WTC11 (cell line): ENCODE measurements at regions not wholly inside any gene's neighbourhood (a gene's known extent, or its start where the extent isn't known, plus 50 kb on each side); places are given as distances from the start of the nearest gene placed in this dataset.

Source experiments
- ATAC-seq: fragments of 200-7000 bp; cut with Tn5 transposase; 2 replicates; pipeline ENCODE4 v1.10.0; 2021; ENCODE audit warnings: mild to moderate bottlenecking, moderate library complexity
- CTCF ChIA-PET: fragments of 300-600 bp; sonication (Branson Sonifier 250); formaldehyde crosslinking; loops from one replicate; lab custom pipeline; 2021; ENCODE audit warnings: antibody characterized with exemption; lab: Charles Lee
- POLR2A ChIA-PET: fragments of 350-600 bp; sonication (Branson Sonifier 250); formaldehyde crosslinking; loops from one replicate; lab custom pipeline; 2021; ENCODE audit warnings: antibody characterized with exemption; lab: Charles Lee
- DNase-seq: peaks from one replicate; pipeline ENCODE4 v3.0.0; 2021; ENCODE audit warnings: low spot score
- H3K27ac Mint-ChIP-seq: 2 replicates; pipeline ENCODE4 v1.8.0; 2021; ENCODE audit warnings: mixed read lengths
- H3K27me3 Mint-ChIP-seq: 2 replicates; pipeline ENCODE4 v1.8.0; 2021; ENCODE audit warnings: low read depth, mild to moderate bottlenecking, moderate library complexity, mixed read lengths
- H3K36me3 Mint-ChIP-seq: 2 replicates; pipeline ENCODE4 v1.8.0; 2021; ENCODE audit warnings: mixed read lengths
- H3K4me1 Mint-ChIP-seq: 2 replicates; pipeline ENCODE4 v1.8.0; 2022; ENCODE audit warnings: mixed read lengths
- H3K4me3 Mint-ChIP-seq: 2 replicates; pipeline ENCODE4 v1.8.0; 2021; ENCODE audit warnings: mild to moderate bottlenecking, moderate library complexity, mixed read lengths
- H3K9me3 Mint-ChIP-seq: 2 replicates; pipeline ENCODE4 v1.8.0; 2021; ENCODE audit warnings: mixed read lengths
- HMGA2 ChIP-seq: fragments of 250-450 bp; sonication (Bioruptor Pico); IDR thresholded peaks from 2 replicates; pipeline ENCODE4 v1.4.0; 2021; ENCODE audit warnings: mild to moderate bottlenecking, moderate library complexity
- KAT7 ChIP-seq: sonication (generic); formaldehyde crosslinking; IDR thresholded peaks from 2 replicates; pipeline ENCODE4 v1.8.1; 2023; ENCODE audit warnings: missing genetic modification reagents, mild to moderate bottlenecking, borderline replicate concordance
- MXD4 ChIP-seq: fragments of 250-450 bp; sonication (Bioruptor Pico); IDR thresholded peaks from 2 replicates; pipeline ENCODE4 v1.8.0; 2021; ENCODE audit warnings: mild to moderate bottlenecking, moderate library complexity, borderline replicate concordance
- NFYB ChIP-seq: sonication (generic); formaldehyde crosslinking; conservative IDR thresholded peaks from 2 replicates; pipeline ENCODE4 v1.8.0; 2022; ENCODE audit warnings: low read depth, missing genetic modification reagents
- NR1H2 ChIP-seq: sonication (generic); formaldehyde crosslinking; IDR thresholded peaks from 2 replicates; pipeline ENCODE4 v1.9.0; 2021; ENCODE audit warnings: mild to moderate bottlenecking, moderate library complexity, missing genetic modification reagents
- OVOL2 ChIP-seq: fragments of 250-450 bp; sonication (Bioruptor Pico); IDR thresholded peaks from 2 replicates; pipeline ENCODE4 v1.9.0; 2021; ENCODE audit warnings: mild to moderate bottlenecking, borderline replicate concordance
- PRRX2 ChIP-seq: fragments of 250-450 bp; sonication (Bioruptor Pico); IDR thresholded peaks from 2 replicates; pipeline ENCODE4 v1.8.0; 2021; ENCODE audit warnings: mild to moderate bottlenecking
- RORB ChIP-seq: fragments of 250-450 bp; sonication (Bioruptor Pico); IDR thresholded peaks from 2 replicates; pipeline ENCODE4 v1.9.0; 2021; ENCODE audit warnings: mild to moderate bottlenecking
- TEAD4 ChIP-seq: sonication (generic); formaldehyde crosslinking; IDR thresholded peaks from 2 replicates; pipeline ENCODE4 v1.8.0; 2022; ENCODE audit warnings: mild to moderate bottlenecking, missing genetic modification reagents
- TP53 ChIP-seq: sonication (generic); formaldehyde crosslinking; IDR thresholded peaks from 2 replicates; pipeline ENCODE4 v1.8.1; 2023; ENCODE audit warnings: mild to moderate bottlenecking, missing genetic modification reagents
- ZBTB21 ChIP-seq: sonication (generic); formaldehyde crosslinking; IDR thresholded peaks from 2 replicates; pipeline ENCODE4 v1.8.1; 2023; ENCODE audit warnings: mild to moderate bottlenecking, missing genetic modification reagents, borderline replicate concordance
- ZNF138 ChIP-seq: sonication (generic); formaldehyde crosslinking; conservative IDR thresholded peaks from 2 replicates; pipeline ENCODE4 v1.8.1; 2022; ENCODE audit warnings: mild to moderate bottlenecking, moderate library complexity, missing genetic modification reagents
- ZNF232 ChIP-seq: sonication (generic); formaldehyde crosslinking; IDR thresholded peaks from 2 replicates; pipeline ENCODE4 v1.8.0; 2022; ENCODE audit warnings: mild to moderate bottlenecking, missing genetic modification reagents
- ZNF263 ChIP-seq: sonication (generic); formaldehyde crosslinking; IDR thresholded peaks from 2 replicates; pipeline ENCODE4 v1.8.1; 2022; ENCODE audit warnings: low read depth, mild to moderate bottlenecking, moderate library complexity, missing genetic modification reagents
- ZNF317 ChIP-seq: sonication (generic); formaldehyde crosslinking; IDR thresholded peaks from 2 replicates; pipeline ENCODE4 v1.8.1; 2023; ENCODE audit warnings: low read depth, mild to moderate bottlenecking, moderate library complexity, missing genetic modification reagents, borderline replicate concordance
- ZNF671 ChIP-seq: fragments of 250-450 bp; sonication (Bioruptor Pico); IDR thresholded peaks from 2 replicates; pipeline ENCODE4 v1.8.0; 2021; ENCODE audit warnings: mild to moderate bottlenecking
- TF ChIP-seq, protein P1 (sequence below): sonication (generic); formaldehyde crosslinking; IDR thresholded peaks from 2 replicates; pipeline ENCODE4 v1.8.1; 2022; ENCODE audit warnings: mild to moderate bottlenecking, moderate library complexity, missing genetic modification reagents
- TF ChIP-seq, protein P2 (sequence below): sonication (generic); formaldehyde crosslinking; IDR thresholded peaks from 2 replicates; pipeline ENCODE4 v1.8.1; 2022; ENCODE audit warnings: low read depth, mild to moderate bottlenecking, moderate library complexity, missing genetic modification reagents, borderline replicate concordance
- TF ChIP-seq, protein P3 (sequence below): fragments of 250-450 bp; sonication (Bioruptor Pico); IDR thresholded peaks from 2 replicates; pipeline ENCODE4 v1.9.0; 2021; ENCODE audit warnings: moderate library complexity, mild to moderate bottlenecking, inconsistent platforms, borderline replicate concordance
- TF ChIP-seq, protein P4 (sequence below): sonication (generic); formaldehyde crosslinking; IDR thresholded peaks from 2 replicates; pipeline ENCODE4 v1.8.0; 2022; ENCODE audit warnings: mild to moderate bottlenecking, missing genetic modification reagents
- TF ChIP-seq, protein P5 (sequence below): sonication (generic); formaldehyde crosslinking; IDR thresholded peaks from 2 replicates; pipeline ENCODE4 v1.8.0; 2023; ENCODE audit warnings: mild to moderate bottlenecking, missing genetic modification reagents
- TF ChIP-seq, protein P6 (sequence below): sonication (generic); formaldehyde crosslinking; IDR thresholded peaks from 2 replicates; pipeline ENCODE4 v1.8.0; 2023; ENCODE audit warnings: missing genetic modification reagents, mild to moderate bottlenecking, borderline replicate concordance

DNA sequence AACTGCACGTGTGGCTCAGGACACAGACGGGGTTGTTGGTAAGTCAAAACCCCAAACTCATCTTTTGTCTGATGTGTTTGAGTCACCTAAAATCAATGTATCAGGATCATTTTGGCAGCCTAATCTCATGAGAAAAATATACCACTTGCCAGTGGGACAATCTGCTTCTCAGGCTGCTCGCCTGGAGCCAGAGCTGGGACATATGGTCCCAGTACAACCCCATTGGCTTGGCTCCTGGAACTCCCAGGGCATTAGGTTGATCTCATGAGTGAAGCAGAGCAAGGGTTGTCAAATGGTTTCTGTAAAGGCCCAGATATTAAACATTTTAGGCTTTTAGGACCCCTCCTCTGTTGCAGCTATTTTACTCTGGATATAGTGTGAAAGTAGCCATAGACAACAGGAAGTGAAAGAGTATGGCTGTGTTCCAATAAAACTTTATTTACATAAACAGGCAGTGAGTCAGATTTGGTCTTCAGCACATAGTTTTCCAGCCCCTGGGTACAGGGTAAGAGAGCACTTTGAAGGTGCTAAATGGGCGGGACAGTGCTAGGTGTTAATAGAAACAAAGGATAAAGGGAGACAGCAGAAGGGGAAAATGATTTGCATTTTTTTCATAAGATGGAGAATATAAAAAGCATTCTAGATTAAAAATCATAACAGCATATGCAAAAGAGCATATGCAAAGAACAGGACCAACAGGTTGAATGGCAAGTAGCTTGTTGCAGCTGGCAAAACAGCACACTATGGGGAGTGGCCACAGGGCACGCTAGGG lies 290.8 kb downstream of the KCNS3 start:
- CTCF ChIA-PET, result interaction anchor here (0.9 kb wide), 1 partner anchor 9 kb away, joined by 3 read pairs; no protein-coding TSS in a partner anchor
- Mint-ChIP-seq H3K4me3 (no peak overlapping the region), H3K36me3 (no peaks in the 10 kb centered on the region), H3K27ac (no peak overlapping the region; the same call in 1 of the 2 replicates), H3K27me3 (no peaks in the 10 kb centered on the region), H3K4me1 (peaks cover 2% of the 10 kb centered on the region; the same call in 1 of the 2 replicates), H3K9me3 (no peaks in the 10 kb centered on the region)
- POLR2A ChIA-PET, result no interaction called here
- no peak for DNase-seq
- TF ChIP-seq, protein P1, sequence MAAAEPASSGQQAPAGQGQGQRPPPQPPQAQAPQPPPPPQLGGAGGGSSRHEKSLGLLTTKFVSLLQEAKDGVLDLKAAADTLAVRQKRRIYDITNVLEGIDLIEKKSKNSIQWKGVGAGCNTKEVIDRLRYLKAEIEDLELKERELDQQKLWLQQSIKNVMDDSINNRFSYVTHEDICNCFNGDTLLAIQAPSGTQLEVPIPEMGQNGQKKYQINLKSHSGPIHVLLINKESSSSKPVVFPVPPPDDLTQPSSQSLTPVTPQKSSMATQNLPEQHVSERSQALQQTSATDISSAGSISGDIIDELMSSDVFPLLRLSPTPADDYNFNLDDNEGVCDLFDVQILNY, result no peak
- TF ChIP-seq, protein P2, sequence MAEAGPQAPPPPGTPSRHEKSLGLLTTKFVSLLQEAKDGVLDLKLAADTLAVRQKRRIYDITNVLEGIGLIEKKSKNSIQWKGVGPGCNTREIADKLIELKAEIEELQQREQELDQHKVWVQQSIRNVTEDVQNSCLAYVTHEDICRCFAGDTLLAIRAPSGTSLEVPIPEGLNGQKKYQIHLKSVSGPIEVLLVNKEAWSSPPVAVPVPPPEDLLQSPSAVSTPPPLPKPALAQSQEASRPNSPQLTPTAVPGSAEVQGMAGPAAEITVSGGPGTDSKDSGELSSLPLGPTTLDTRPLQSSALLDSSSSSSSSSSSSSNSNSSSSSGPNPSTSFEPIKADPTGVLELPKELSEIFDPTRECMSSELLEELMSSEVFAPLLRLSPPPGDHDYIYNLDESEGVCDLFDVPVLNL (CRISPR knock-in tag), result no peak
- TF ChIP-seq TP53 (CRISPR knock-in tag), result no peak
- TF ChIP-seq NFYB (CRISPR knock-in tag), result no peak
- TF ChIP-seq, protein P3, sequence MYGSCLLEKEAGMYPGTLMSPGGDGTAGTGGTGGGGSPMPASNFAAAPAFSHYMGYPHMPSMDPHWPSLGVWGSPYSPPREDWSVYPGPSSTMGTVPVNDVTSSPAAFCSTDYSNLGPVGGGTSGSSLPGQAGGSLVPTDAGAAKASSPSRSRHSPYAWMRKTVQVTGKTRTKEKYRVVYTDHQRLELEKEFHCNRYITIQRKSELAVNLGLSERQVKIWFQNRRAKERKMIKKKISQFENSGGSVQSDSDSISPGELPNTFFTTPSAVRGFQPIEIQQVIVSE, result no peak
- TF ChIP-seq, protein P4, sequence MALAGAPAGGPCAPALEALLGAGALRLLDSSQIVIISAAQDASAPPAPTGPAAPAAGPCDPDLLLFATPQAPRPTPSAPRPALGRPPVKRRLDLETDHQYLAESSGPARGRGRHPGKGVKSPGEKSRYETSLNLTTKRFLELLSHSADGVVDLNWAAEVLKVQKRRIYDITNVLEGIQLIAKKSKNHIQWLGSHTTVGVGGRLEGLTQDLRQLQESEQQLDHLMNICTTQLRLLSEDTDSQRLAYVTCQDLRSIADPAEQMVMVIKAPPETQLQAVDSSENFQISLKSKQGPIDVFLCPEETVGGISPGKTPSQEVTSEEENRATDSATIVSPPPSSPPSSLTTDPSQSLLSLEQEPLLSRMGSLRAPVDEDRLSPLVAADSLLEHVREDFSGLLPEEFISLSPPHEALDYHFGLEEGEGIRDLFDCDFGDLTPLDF (CRISPR knock-in tag), result no peak
- no peak for TF ChIP-seq ZNF671 (CRISPR knock-in tag)
- TF ChIP-seq RORB (CRISPR knock-in tag), result no peak
- no peak for TF ChIP-seq ZNF263 (CRISPR knock-in tag)
- no peak for TF ChIP-seq OVOL2 (CRISPR knock-in tag)
- TF ChIP-seq NR1H2 (CRISPR knock-in tag), result no peak
- no peak for TF ChIP-seq ZBTB21 (CRISPR knock-in tag)
- no peak for TF ChIP-seq MXD4
- no peak for TF ChIP-seq HMGA2 (CRISPR knock-in tag)
- no peak for TF ChIP-seq ZNF317 (CRISPR knock-in tag)
- TF ChIP-seq, protein P5, sequence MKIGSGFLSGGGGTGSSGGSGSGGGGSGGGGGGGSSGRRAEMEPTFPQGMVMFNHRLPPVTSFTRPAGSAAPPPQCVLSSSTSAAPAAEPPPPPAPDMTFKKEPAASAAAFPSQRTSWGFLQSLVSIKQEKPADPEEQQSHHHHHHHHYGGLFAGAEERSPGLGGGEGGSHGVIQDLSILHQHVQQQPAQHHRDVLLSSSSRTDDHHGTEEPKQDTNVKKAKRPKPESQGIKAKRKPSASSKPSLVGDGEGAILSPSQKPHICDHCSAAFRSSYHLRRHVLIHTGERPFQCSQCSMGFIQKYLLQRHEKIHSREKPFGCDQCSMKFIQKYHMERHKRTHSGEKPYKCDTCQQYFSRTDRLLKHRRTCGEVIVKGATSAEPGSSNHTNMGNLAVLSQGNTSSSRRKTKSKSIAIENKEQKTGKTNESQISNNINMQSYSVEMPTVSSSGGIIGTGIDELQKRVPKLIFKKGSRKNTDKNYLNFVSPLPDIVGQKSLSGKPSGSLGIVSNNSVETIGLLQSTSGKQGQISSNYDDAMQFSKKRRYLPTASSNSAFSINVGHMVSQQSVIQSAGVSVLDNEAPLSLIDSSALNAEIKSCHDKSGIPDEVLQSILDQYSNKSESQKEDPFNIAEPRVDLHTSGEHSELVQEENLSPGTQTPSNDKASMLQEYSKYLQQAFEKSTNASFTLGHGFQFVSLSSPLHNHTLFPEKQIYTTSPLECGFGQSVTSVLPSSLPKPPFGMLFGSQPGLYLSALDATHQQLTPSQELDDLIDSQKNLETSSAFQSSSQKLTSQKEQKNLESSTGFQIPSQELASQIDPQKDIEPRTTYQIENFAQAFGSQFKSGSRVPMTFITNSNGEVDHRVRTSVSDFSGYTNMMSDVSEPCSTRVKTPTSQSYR (CRISPR knock-in tag), result no peak
- TF ChIP-seq ZNF232 (CRISPR knock-in tag), result no peak
- TF ChIP-seq PRRX2 (CRISPR knock-in tag), result no peak
- no peak for ATAC-seq

DNA sequence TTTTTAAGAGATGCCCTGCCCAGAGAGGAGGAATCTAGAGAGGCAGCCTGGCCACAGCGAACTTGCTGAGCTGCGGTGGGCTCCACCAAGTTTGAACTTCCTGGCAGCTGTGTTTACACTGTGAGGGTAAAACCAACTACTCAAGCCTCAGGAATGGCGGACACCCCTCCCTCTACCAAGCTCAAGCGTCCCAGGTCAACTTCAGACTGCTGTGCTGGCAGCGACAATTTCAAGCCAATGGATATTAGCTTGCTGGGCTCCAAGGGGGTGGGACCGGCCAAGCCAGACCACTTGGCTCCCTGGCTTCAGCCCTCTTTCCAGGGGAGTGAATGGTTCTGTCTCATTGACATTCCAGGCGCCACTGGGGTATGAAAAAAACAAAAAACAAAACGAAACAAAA lies 289.4 kb downstream of the KCNS3 start:
- H3K9me3 Mint-ChIP-seq, result no peaks in the 10 kb centered on the region
- H3K4me1 Mint-ChIP-seq, result peaks cover 2% of the 10 kb centered on the region; the same call in 1 of the 2 replicates
- H3K27me3 Mint-ChIP-seq, result no peaks in the 10 kb centered on the region; the same call in 1 of the 2 replicates
- no peaks in the 10 kb centered on the region for H3K36me3 Mint-ChIP-seq
- H3K27ac Mint-ChIP-seq, result no peak overlapping the region
- POLR2A ChIA-PET, result no interaction called here
- CTCF ChIA-PET, result no interaction called here
- H3K4me3 Mint-ChIP-seq, result no peak overlapping the region
- ATAC-seq, result no peak
- no peak for DNase-seq
- TF ChIP-seq TEAD4 (CRISPR knock-in tag) (no peak), KAT7 (CRISPR knock-in tag) (no peak), ZNF138 (CRISPR knock-in tag) (no peak)
- TF ChIP-seq, protein P6, sequence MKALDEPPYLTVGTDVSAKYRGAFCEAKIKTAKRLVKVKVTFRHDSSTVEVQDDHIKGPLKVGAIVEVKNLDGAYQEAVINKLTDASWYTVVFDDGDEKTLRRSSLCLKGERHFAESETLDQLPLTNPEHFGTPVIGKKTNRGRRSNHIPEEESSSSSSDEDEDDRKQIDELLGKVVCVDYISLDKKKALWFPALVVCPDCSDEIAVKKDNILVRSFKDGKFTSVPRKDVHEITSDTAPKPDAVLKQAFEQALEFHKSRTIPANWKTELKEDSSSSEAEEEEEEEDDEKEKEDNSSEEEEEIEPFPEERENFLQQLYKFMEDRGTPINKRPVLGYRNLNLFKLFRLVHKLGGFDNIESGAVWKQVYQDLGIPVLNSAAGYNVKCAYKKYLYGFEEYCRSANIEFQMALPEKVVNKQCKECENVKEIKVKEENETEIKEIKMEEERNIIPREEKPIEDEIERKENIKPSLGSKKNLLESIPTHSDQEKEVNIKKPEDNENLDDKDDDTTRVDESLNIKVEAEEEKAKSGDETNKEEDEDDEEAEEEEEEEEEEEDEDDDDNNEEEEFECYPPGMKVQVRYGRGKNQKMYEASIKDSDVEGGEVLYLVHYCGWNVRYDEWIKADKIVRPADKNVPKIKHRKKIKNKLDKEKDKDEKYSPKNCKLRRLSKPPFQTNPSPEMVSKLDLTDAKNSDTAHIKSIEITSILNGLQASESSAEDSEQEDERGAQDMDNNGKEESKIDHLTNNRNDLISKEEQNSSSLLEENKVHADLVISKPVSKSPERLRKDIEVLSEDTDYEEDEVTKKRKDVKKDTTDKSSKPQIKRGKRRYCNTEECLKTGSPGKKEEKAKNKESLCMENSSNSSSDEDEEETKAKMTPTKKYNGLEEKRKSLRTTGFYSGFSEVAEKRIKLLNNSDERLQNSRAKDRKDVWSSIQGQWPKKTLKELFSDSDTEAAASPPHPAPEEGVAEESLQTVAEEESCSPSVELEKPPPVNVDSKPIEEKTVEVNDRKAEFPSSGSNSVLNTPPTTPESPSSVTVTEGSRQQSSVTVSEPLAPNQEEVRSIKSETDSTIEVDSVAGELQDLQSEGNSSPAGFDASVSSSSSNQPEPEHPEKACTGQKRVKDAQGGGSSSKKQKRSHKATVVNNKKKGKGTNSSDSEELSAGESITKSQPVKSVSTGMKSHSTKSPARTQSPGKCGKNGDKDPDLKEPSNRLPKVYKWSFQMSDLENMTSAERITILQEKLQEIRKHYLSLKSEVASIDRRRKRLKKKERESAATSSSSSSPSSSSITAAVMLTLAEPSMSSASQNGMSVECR (CRISPR knock-in tag), result no peak
- TF ChIP-seq, protein P2 (CRISPR knock-in tag), result no peak
